GM21381 (cell line): ENCODE measurements at regions not wholly inside any gene's neighbourhood (a gene's known extent, or its start where the extent isn't known, plus 50 kb on each side); places are given as distances from the start of the nearest gene placed in this dataset.
"Not testable (repeated sequence)": the region's sequence is repeated elsewhere in the genome, so short reads cannot be mapped to it uniquely, and the experiment has no call there.

Source experiments
- ATAC-seq: cut with Tn5 transposase; IDR thresholded peaks from one replicate; pipeline ENCODE4 v1.9.1; 2021; ENCODE audit warnings: mild to moderate bottlenecking, moderate library complexity; ENCODE audit not compliant: unreplicated experiment

- ATAC-seq = no peak
Observed at GRCh38 chr1:157410457-157410856, 141.9 kb downstream of the FCRL5 start.

DNA sequence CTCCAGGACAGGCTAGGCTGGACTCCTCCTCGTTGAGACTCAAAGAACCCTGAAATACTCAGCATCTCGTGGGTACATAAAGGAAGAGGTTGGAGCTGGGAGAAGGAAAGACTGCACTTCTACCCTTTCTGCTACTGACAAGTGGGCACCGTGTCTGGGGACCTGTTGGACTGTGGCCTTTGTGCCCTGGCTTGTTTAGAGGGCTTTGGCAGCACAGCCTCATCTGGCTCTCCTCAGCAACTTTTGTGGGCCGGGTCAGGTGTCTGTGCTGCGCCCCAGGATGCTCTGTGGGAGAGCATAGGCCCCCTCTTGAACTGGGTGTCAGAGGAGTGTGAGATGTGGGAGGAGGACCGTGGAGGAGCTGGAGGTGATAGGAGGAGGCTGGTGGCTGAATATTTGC, 142.4 kb downstream of the FCRL5 start:
- no peak for ATAC-seq

GRCh38 chr1:157407917-157408525, 144.3 kb downstream of the FCRL5 start:
- no peak for ATAC-seq

- no peak for ATAC-seq
Observed at GRCh38 chr1:157407367-157407766, 144.9 kb downstream of the FCRL5 start.

DNA sequence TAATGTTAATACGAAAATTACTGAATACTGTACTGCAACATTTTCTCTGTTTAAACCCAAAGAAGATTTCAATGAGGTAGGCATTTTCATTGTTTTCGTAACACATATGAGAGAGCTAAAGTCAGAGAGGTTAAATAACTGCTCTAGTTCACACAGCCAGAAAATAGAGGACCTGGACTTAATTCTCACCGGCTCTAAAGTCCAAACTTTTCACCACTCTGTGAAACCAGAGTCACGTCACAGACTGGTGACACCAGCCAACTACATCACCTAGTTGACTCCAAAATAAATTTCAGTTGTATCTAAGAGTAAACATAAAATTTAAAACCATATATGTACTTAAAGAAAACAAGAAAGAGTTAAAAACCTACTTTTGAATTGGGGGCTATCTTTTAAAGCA, 146.7 kb downstream of the FCRL5 start:
- ATAC-seq = no peak

- ATAC-seq = no peak
Observed at GRCh38 chr1:157404614-157405013, 147.7 kb downstream of the FCRL5 start.

- ATAC-seq = peak; percentile 22
Observed at GRCh38 chr1:157404063-157404501, 148.2 kb downstream of the FCRL5 start.

GRCh38 chr1:157403608-157404007, 148.7 kb downstream of the FCRL5 start:
- peak; percentile 16 for ATAC-seq

DNA sequence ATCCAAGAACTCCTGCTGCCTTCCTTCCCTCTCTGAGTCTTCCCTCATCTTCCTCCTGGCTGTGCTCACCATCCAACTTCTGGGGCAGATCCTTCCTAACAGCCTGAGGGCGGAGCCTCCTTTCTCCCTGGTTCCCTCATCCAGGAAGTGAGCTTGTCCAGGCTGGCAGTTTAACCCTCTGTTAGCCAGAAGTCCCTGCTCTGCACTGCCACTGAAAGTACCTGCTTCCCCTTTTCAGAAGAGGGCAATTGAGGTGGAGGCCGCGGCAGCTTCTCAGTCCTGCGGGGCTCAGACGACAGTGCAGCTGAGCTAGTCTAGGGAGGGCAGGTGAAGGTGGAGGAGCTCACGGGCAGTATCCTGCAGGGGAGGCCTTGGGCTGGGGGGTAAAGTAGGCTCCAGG, 149.1 kb downstream of the FCRL5 start:
- ATAC-seq = peak; percentile 73

GRCh38 chr1:157400766-157401165, 151.5 kb downstream of the FCRL5 start:
- no peak for ATAC-seq

DNA sequence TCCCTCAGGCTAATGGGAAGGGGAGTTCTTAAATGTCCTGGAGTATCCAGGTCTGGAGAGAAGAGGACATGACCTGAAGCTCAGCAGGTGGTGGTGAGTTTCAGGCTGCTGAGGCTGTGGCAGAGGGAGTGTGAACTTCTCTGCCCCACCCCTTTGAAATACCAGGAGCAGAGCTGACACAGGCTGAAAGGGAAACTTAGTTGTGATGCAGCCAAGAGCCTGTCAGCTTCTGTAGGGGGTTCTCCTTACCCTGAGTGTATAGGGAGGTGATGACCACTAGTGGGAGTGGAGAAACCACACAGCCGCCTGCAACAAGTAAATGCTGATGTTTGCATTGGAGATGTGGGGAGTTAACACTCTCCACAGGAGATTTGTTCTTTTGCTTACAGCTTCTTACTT, 152.3 kb downstream of the FCRL5 start:
- ATAC-seq = peak; percentile 66

DNA sequence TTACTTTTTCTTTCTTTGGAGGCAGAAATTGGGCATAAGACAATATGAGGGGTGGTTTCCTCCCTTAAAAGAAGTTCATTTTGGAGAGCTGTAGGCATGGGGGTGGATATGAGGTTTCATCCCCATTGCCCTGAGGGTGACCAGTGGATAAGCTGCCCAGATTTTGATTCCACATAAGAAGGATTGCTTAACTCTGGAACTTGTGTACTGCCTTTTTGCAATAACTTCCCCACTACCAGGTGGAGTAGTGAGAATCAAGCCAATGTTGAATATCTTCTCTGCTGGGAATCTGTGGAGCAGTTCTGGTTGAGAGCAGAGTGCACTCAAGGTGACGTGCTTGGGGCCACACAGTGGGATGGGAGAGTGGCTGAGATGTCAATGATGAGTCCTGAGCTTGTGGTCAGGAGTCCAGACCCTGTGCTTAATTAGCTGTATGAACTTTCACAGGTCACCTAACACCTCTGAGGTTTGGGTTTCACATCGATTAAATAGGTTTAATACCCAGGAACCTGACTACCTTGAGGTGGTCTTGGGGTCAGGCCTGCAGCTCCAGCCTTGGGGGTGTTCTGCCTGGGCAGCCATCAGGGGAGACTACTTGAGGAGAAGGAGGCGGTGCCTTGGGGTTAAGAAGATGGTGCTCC, 152.9 kb downstream of the FCRL5 start:
- peak; percentile 14 for ATAC-seq

- no peak for ATAC-seq
Observed at GRCh38 chr1:157390651-157391050, 161.7 kb downstream of the FCRL5 start.

GRCh38 chr1:157388057-157388456, 164.3 kb downstream of the FCRL5 start:
- ATAC-seq = no peak

GRCh38 chr1:157384258-157384657, 168.1 kb downstream of the FCRL5 start:
- ATAC-seq = no peak

- ATAC-seq = no peak
Observed at GRCh38 chr1:157382351-157382750, 170.0 kb downstream of the FCRL5 start.

DNA sequence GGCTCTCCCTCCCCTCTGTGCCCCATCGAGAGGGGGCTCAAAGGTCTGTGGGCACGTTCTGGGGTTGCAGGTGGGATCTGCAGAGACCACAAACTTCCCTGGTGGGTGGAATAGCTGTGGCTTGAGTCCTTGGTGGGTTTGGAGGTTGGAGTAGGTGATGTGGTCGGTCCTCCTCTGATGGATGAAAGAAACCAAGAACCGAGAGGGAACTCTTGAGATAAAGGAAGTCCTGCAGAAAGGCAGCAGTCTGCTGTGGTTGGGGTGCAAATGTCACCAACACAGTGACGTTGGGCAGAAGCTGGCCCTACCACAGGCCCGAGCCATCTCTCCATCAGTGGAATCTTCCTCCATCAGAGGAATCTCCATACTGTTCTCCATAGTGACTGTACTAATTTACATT, 171.8 kb downstream of the FCRL5 start:
- no peak for ATAC-seq

DNA sequence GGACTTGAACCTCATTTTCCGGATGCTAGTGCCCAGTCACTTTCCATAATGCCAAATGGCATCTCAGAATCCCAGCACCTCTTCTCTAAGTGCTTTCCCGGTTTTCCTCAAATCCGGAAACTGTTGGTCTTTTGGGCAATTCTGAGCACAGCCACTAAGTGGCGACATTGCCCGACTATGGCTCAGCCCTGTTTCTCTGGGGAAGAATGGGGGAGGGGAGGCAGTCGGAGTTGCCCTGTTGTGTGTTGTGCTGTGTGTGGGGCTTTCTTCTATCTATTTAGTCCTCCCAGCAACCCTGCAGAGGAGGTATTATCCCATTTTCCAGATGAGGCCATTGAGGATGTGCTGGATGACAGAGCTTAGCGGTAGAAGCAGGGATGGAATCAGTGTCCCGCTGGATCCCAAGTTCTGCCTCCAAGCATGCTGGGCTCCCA, 175.0 kb downstream of the FCRL5 start:
- not testable (repeated sequence) for ATAC-seq

DNA sequence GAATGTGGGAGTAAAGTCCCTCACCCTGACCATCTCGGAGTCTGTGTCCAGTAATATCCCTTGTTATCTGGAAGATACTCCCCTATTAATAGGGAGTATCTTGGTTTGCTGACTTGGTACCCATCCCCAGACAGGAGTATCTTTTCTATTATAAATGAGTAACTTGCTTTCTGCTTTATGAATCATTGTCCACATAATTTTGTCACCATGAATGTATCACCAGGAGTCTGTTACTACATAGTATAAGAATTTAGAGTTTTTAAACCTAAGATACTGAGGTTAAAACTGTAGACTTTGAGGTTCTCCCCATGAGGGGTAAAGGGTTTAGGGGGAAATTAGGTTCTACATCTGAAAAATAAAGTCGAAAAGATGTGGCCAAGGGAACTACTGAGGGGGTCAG, 175.6 kb downstream of the FCRL5 start:
- no peak for ATAC-seq

GRCh38 chr1:157372311-157372710, 180.0 kb downstream of the FCRL5 start:
- ATAC-seq = not testable (repeated sequence)

DNA sequence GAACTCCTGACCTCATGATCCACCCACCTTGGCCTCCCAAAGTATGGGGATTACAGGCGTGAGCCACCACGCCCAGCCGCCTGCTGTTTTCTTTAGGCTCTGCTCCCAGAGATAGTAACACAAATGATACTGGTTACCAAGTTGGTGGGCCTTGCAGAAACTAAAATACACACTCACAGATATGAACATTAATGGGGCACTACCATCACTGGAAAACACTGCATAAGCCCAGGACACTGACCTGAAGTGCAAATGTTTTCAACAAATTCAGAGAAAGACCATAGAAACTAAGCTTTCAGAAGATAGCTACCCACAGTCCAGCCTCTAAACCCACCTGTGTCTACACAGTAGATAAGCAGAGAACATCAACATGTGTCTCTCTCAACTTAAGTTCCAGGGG, 180.5 kb downstream of the FCRL5 start:
- no peak for ATAC-seq

- ATAC-seq = no peak
Observed at GRCh38 chr1:157371221-157371620, 181.1 kb downstream of the FCRL5 start.

GRCh38 chr1:157370698-157371097, 181.6 kb downstream of the FCRL5 start:
- no peak for ATAC-seq
